ENCODE measurements at regions not wholly inside any gene's neighbourhood (a gene's known extent, or its start where the extent isn't known, plus 50 kb on each side); places are given as distances from the start of the nearest gene placed in this dataset.

- TF ChIP-seq POLR2A (IDR thresholded peaks at IDR 0.05) (no peak), POLR2AphosphoS5 (IDR thresholded peaks at IDR 0.05) (no peak), CTCF (IDR thresholded peaks at IDR 0.05) (no peak), EP300 (IDR thresholded peaks at IDR 0.05) (no peak)
- WGBS, 2 donors: 77 to 83% methylated on average over 11 of the region's 11 CpGs
Observed at GRCh38 chr16:66262253-66263167, 104.0 kb upstream of the CDH5 start.

GRCh38 chr16:66261826-66262225 lies 104.7 kb upstream of the CDH5 start:
- TF ChIP-seq EP300 (IDR thresholded peaks at IDR 0.05) (no peak), CTCF (IDR thresholded peaks at IDR 0.05) (no peak), POLR2AphosphoS5 (IDR thresholded peaks at IDR 0.05) (no peak), POLR2A (IDR thresholded peaks at IDR 0.05) (no peak)
- no peak overlapping the region for H3K27ac ChIP-seq
- WGBS, 2 donors: 79 to 81% methylated on average over 3 of the region's 3 CpGs
- H3K36me3 ChIP-seq: no peaks in the 10 kb centered on the region
- peaks cover 0 to 22% (median 11%) of the 10 kb centered on the region in 4 donors for H3K4me1 ChIP-seq
- H3K9me3 ChIP-seq: no peaks in the 10 kb centered on the region
- H3K27me3 ChIP-seq: no peaks in the 10 kb centered on the region
- DNase-seq: no peak
- no peak overlapping the region for H3K4me3 ChIP-seq
- intact Hi-C loops (cut with DNase I): no loop called here

More at GRCh38 chr16:66262253-66263167, 104.0 kb upstream of the CDH5 start:
- Histone ChIP-seq H3K4me3 (no peak overlapping the region), H3K9me3 (no peaks in the 10 kb centered on the region), H3K27me3 (no peaks in the 10 kb centered on the region), H3K36me3 (no peaks in the 10 kb centered on the region), H3K27ac (peak overlapping the region in 1 of 4 donors; percentile 4), H3K4me1 (peaks cover 0 to 27% (median 11%) of the 10 kb centered on the region in 4 donors)
- intact Hi-C loops (cut with DNase I): no loop called here
- peak; percentile 77 for DNase-seq

GRCh38 chr16:66260522-66261254 lies 105.8 kb upstream of the CDH5 start:
- DNase-seq: no peak
- Histone ChIP-seq H3K36me3 (no peaks in the 10 kb centered on the region), H3K27me3 (no peaks in the 10 kb centered on the region), H3K27ac (no peak overlapping the region), H3K4me1 (peaks cover 0 to 20% (median 11%) of the 10 kb centered on the region in 4 donors), H3K4me3 (no peak overlapping the region), H3K9me3 (no peaks in the 10 kb centered on the region)
- no peak for TF ChIP-seq POLR2AphosphoS5 (IDR thresholded peaks at IDR 0.05)
- TF ChIP-seq CTCF (IDR thresholded peaks at IDR 0.05): no peak
- no peak for TF ChIP-seq EP300 (IDR thresholded peaks at IDR 0.05)
- WGBS, 2 donors: 50 to 70% methylated on average over 14 of the region's 14 CpGs
- intact Hi-C loops (cut with DNase I): no loop called here

- 64 to 81% methylated on average over 6 of the region's 6 CpGs for WGBS, 2 donors
- H3K9me3 ChIP-seq: no peaks in the 10 kb centered on the region
- peak; percentile 45 for DNase-seq
- H3K4me3 ChIP-seq: no peak overlapping the region
- TF ChIP-seq POLR2A (IDR thresholded peaks at IDR 0.05) (no peak), CTCF (IDR thresholded peaks at IDR 0.05) (no peak), POLR2AphosphoS5 (IDR thresholded peaks at IDR 0.05) (no peak)
- H3K4me1 ChIP-seq: peaks cover 0 to 20% (median 11%) of the 10 kb centered on the region in 4 donors
- H3K27ac ChIP-seq: no peak overlapping the region
- H3K36me3 ChIP-seq: no peaks in the 10 kb centered on the region
- intact Hi-C loops (cut with DNase I): no loop called here
- no peaks in the 10 kb centered on the region for H3K27me3 ChIP-seq
Observed at GRCh38 chr16:66258916-66259845, 107.3 kb upstream of the CDH5 start.
